ENCODE measurements at regions not wholly inside any gene's neighbourhood (a gene's known extent, or its start where the extent isn't known, plus 50 kb on each side); places are given as distances from the start of the nearest gene placed in this dataset.
A peak's percentile ranks its signal among the peaks of the same experiment; 100 is the strongest.

GRCh38 chr2:215835657-215836056 is 177.7 kb downstream of the MREG start:
- no peak overlapping the region for H3K4me3 ChIP-seq
- no peak for TF ChIP-seq POLR2A (IDR thresholded peaks at IDR 0.05)
- no peak for TF ChIP-seq CTCF (IDR thresholded peaks at IDR 0.05)
- no peak overlapping the region for H3K27ac ChIP-seq
- H3K9me3 ChIP-seq = no peaks in the 10 kb centered on the region
- no peaks in the 10 kb centered on the region for H3K27me3 ChIP-seq
- no peak for DNase-seq
- H3K36me3 ChIP-seq = no peaks in the 10 kb centered on the region
- H3K4me1 ChIP-seq = peaks cover 0 to 8% (median 0%) of the 10 kb centered on the region in 4 donors

- no peaks in the 10 kb centered on the region for H3K27me3 ChIP-seq
- H3K9me3 ChIP-seq = no peaks in the 10 kb centered on the region
- no peak overlapping the region for H3K27ac ChIP-seq
- TF ChIP-seq POLR2A (IDR thresholded peaks at IDR 0.05) (no peak), CTCF (IDR thresholded peaks at IDR 0.05) (no peak)
- no peaks in the 10 kb centered on the region for H3K36me3 ChIP-seq
- H3K4me1 ChIP-seq = peaks cover 0 to 8% (median 0%) of the 10 kb centered on the region in 4 donors
- no peak overlapping the region for H3K4me3 ChIP-seq
- no peak for DNase-seq
These were observed 178.1 kb downstream of the MREG start for GRCh38 chr2:215835231-215835630.

GRCh38 chr2:215833531-215834162 is 179.7 kb downstream of the MREG start:
- H3K36me3 ChIP-seq = no peaks in the 10 kb centered on the region
- no peak overlapping the region for H3K27ac ChIP-seq
- DNase-seq = no peak
- no peak for TF ChIP-seq POLR2A (IDR thresholded peaks at IDR 0.05)
- TF ChIP-seq CTCF (IDR thresholded peaks at IDR 0.05) = no peak
- no peaks in the 10 kb centered on the region for H3K27me3 ChIP-seq
- H3K9me3 ChIP-seq = no peaks in the 10 kb centered on the region
- H3K4me3 ChIP-seq = no peak overlapping the region
- peaks cover 0 to 8% (median 0%) of the 10 kb centered on the region in 4 donors for H3K4me1 ChIP-seq

GRCh38 chr2:215832791-215833190 is 180.6 kb downstream of the MREG start:
- H3K36me3 ChIP-seq = no peaks in the 10 kb centered on the region
- TF ChIP-seq CTCF (IDR thresholded peaks at IDR 0.05) (no peak), POLR2A (IDR thresholded peaks at IDR 0.05) (no peak)
- H3K9me3 ChIP-seq = no peaks in the 10 kb centered on the region
- H3K27ac ChIP-seq = no peak overlapping the region
- DNase-seq = no peak
- H3K27me3 ChIP-seq = no peaks in the 10 kb centered on the region
- no peak overlapping the region for H3K4me3 ChIP-seq
- peaks cover 0 to 8% (median 0%) of the 10 kb centered on the region in 4 donors for H3K4me1 ChIP-seq

GRCh38 chr2:215831296-215831913 is 181.9 kb downstream of the MREG start:
- peak overlapping the region in 2 of 4 donors; percentile 41 to 50 for H3K27ac ChIP-seq
- no peaks in the 10 kb centered on the region for H3K36me3 ChIP-seq
- peaks cover 0 to 8% (median 0%) of the 10 kb centered on the region in 4 donors for H3K4me1 ChIP-seq
- no peak for DNase-seq
- TF ChIP-seq POLR2A (IDR thresholded peaks at IDR 0.05) (no peak), CTCF (IDR thresholded peaks at IDR 0.05) (no peak)
- H3K4me3 ChIP-seq = no peak overlapping the region
- H3K27me3 ChIP-seq = no peaks in the 10 kb centered on the region
- H3K9me3 ChIP-seq = no peaks in the 10 kb centered on the region
